Loucy (cell line): ENCODE measurements at regions not wholly inside any gene's neighbourhood (a gene's known extent, or its start where the extent isn't known, plus 50 kb on each side); places are given as distances from the start of the nearest gene placed in this dataset.

Source experiments
- H2AFZ ChIP-seq: fragments of 200-600 bp; sonication (generic); 2 replicates; pipeline ENCODE4 v1.6.0; 2016; ENCODE audit warnings: antibody characterized with exemption, mild to moderate bottlenecking, low read length, moderate library complexity
- H3F3A ChIP-seq: fragments of 200-600 bp; 2 replicates; pipeline ENCODE4 v1.6.0; 2016; ENCODE audit warnings: antibody characterized with exemption, low read depth, mild to moderate bottlenecking
- H3K27me3 ChIP-seq: fragments of 200-600 bp; sonication (generic); 2 replicates; pipeline ENCODE4 v1.6.1; 2014; ENCODE audit warnings: low read length, mild to moderate bottlenecking; ENCODE audit not compliant: insufficient read depth, poor library complexity, severe bottlenecking
- H3K36me3 ChIP-seq: fragments of 200-600 bp; sonication (generic); 2 replicates; pipeline ENCODE4 v1.6.1; 2016; ENCODE audit warnings: low read length; ENCODE audit not compliant: insufficient read depth
- H3K4me1 ChIP-seq: fragments of 200-600 bp; sonication (generic); 2 replicates; pipeline ENCODE4 v1.5.1; 2014; ENCODE audit warnings: low read length, mild to moderate bottlenecking; ENCODE audit not compliant: insufficient read depth, poor library complexity, severe bottlenecking
- H3K4me2 ChIP-seq: fragments of 200-600 bp; sonication (generic); 2 replicates; pipeline ENCODE4 v1.6.0; 2014; ENCODE audit warnings: antibody characterized with exemption, low read length, low read depth, mild to moderate bottlenecking; ENCODE audit not compliant: poor library complexity, severe bottlenecking
- H3K4me3 ChIP-seq: fragments of 200-600 bp; sonication (generic); 2 replicates; pipeline ENCODE4 v1.5.1; 2014; ENCODE audit warnings: low read length, mild to moderate bottlenecking, mixed read lengths; ENCODE audit not compliant: poor library complexity, severe bottlenecking
- H3K79me2 ChIP-seq: fragments of 200-600 bp; sonication (generic); 2 replicates; pipeline ENCODE4 v1.6.1; 2014; ENCODE audit warnings: low read length; ENCODE audit not compliant: insufficient read depth
- H3K9ac ChIP-seq: fragments of 200-600 bp; sonication (generic); 2 replicates; pipeline ENCODE4 v1.6.0; 2014; ENCODE audit warnings: mild to moderate bottlenecking, low read depth, low read length, moderate library complexity; ENCODE audit not compliant: poor library complexity, severe bottlenecking
- H3K9me2 ChIP-seq: fragments of 200-600 bp; sonication (generic); replicated peaks from 2 replicates; pipeline ENCODE4 v1.6.1; 2016; ENCODE audit warnings: low read depth, low read length, mixed read lengths
- H3K9me3 ChIP-seq: fragments of 200-600 bp; sonication (generic); 2 replicates; pipeline ENCODE4 v1.6.1; 2014; ENCODE audit warnings: mild to moderate bottlenecking, antibody characterized with exemption, low read length, low read depth; ENCODE audit not compliant: insufficient read depth
- H4K20me1 ChIP-seq: fragments of 200-600 bp; sonication (generic); 2 replicates; pipeline ENCODE4 v1.6.0; 2014; ENCODE audit warnings: antibody characterized with exemption, low read length, mild to moderate bottlenecking; ENCODE audit not compliant: insufficient read depth, poor library complexity, severe bottlenecking
- CTCF ChIP-seq: fragments of 200-600 bp; sonication (generic); conservative IDR thresholded peaks from 2 replicates; pipeline ENCODE4 v1.5.1; 2014; ENCODE audit warnings: mild to moderate bottlenecking, antibody characterized with exemption, low read length
- EZH2phosphoT487 ChIP-seq: fragments of 200-600 bp; IDR thresholded peaks from 2 replicates; pipeline ENCODE4 v1.6.1; 2018; ENCODE audit warnings: antibody characterized with exemption, mild to moderate bottlenecking, moderate library complexity, borderline replicate concordance

DNA sequence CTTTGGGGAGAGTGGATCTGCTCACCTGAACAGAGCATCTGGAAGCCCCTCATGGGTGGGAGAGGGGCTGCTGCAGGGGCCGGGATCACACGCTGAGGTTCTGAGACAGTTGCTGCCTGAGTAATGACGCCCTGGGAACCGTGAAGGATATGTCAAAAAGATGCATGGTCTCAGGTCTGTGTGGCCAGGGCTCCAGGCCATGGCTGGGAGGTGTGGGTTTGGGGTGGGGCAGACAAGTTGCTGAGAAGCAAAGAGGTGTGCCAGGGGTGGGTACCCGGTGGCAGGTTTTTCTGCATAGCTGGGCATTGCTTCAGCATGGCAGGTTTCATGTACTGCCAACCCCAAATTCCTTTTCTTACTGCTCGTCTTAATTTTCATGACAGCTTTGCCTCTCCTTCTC lies 133.5 kb downstream of the RPIA start:
- Histone ChIP-seq H4K20me1 (no peaks in the 10 kb centered on the region), H3K79me2 (no peaks in the 10 kb centered on the region), H3F3A (no peaks in the 10 kb centered on the region), H3K36me3 (no peaks in the 10 kb centered on the region), H2AFZ (no peak overlapping the region), H3K9ac (no peak overlapping the region), H3K4me2 (no peak overlapping the region), H3K27me3 (no peaks in the 10 kb centered on the region), H3K9me3 (no peaks in the 10 kb centered on the region), H3K4me1 (no peaks in the 10 kb centered on the region), H3K4me3 (no peak overlapping the region), H3K9me2 (no peaks in the 10 kb centered on the region)
- TF ChIP-seq EZH2phosphoT487 (no peak), CTCF (no peak)

DNA sequence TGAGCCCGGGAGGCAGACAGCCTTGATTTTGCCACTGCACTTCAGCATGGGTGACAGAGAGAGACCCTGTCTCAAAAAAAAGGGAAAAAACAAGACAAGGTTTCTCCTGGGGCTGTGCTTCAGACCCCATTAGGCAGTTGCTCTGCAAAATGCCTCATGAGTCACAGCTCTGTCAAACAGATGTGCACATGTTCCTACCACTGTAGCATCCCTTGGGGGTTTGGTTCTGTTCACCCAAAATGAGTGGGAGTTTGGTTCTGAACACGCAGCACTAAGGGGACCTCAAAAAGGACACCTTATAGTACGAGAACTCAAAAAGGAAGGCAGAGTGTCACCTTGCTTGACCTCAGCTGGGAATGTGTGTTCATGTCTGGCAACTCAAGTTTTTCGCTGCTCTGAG lies 134.9 kb downstream of the RPIA start:
- H3K27me3 ChIP-seq = no peaks in the 10 kb centered on the region
- no peak overlapping the region for H3K4me2 ChIP-seq
- H4K20me1 ChIP-seq = no peaks in the 10 kb centered on the region
- TF ChIP-seq CTCF (no peak), EZH2phosphoT487 (no peak)
- no peaks in the 10 kb centered on the region for H3F3A ChIP-seq
- no peak overlapping the region for H3K4me3 ChIP-seq
- H3K36me3 ChIP-seq = no peaks in the 10 kb centered on the region
- no peaks in the 10 kb centered on the region for H3K4me1 ChIP-seq
- no peak overlapping the region for H3K9ac ChIP-seq
- no peaks in the 10 kb centered on the region for H3K79me2 ChIP-seq
- H3K9me3 ChIP-seq = no peaks in the 10 kb centered on the region
- H3K9me2 ChIP-seq = no peaks in the 10 kb centered on the region
- no peak overlapping the region for H2AFZ ChIP-seq

- Histone ChIP-seq H4K20me1 (no peaks in the 10 kb centered on the region), H3K9ac (no peak overlapping the region), H3K27me3 (no peaks in the 10 kb centered on the region), H3K4me2 (no peak overlapping the region), H3K9me3 (no peaks in the 10 kb centered on the region), H2AFZ (no peak overlapping the region), H3F3A (no peaks in the 10 kb centered on the region), H3K4me1 (no peaks in the 10 kb centered on the region), H3K36me3 (no peaks in the 10 kb centered on the region), H3K4me3 (no peak overlapping the region), H3K79me2 (no peaks in the 10 kb centered on the region), H3K9me2 (no peaks in the 10 kb centered on the region)
- TF ChIP-seq EZH2phosphoT487 (no peak), CTCF (no peak)
Measured at GRCh38 chr2:88827821-88828220, 136.3 kb downstream of the RPIA start.
